Colonic mucosa (tissue), 4 donors: ENCODE measurements at regions not wholly inside any gene's neighbourhood (a gene's known extent, or its start where the extent isn't known, plus 50 kb on each side); places are given as distances from the start of the nearest gene placed in this dataset.

Experiments
- DNase-seq: peaks from one replicate; pipeline ENCODE4 v3.0.0-alpha.2; 2020
- H3K27ac ChIP-seq: fragments of 200-600 bp; one replicate; pipeline ENCODE4 v1.8.0; 2021
- H3K27me3 ChIP-seq: fragments of 200-600 bp; one replicate; pipeline ENCODE4 v1.8.0; 2021
- H3K36me3 ChIP-seq: fragments of 200-600 bp; one replicate; pipeline ENCODE4 v1.8.0; 2021
- H3K4me1 ChIP-seq: fragments of 200-600 bp; one replicate; pipeline ENCODE4 v1.8.0; 2021; ENCODE audit warnings: mild to moderate bottlenecking
- H3K4me3 ChIP-seq: fragments of 200-600 bp; one replicate; pipeline ENCODE4 v1.8.0; 2021
- H3K9ac ChIP-seq, 2 donors: one replicate each; pipeline ENCODE4 v1.7.0; 2013; ENCODE audit warnings: control low read depth in 2 of 2, low read depth in 2 of 2, low read length in 2 of 2
- H3K9me3 ChIP-seq: fragments of 200-600 bp; one replicate; pipeline ENCODE4 v1.8.0; 2021
- CTCF ChIP-seq: fragments of 200-600 bp; IDR thresholded peaks from one replicate; pipeline ENCODE4 v1.8.0; 2022; ENCODE audit warnings: antibody characterized with exemption, mild to moderate bottlenecking
- intact Hi-C: fragments of 100-400 bp; cut with DNase I; formaldehyde crosslinking; loops from one replicate; pipeline ENCODE4 v1.14.1; 2022
- donor health status: healthy.
- donor health status: DM: no; HTN: no; CAD: no.
- donor health status: DM: no; HTN: no; CAD: no.

GRCh38 chr3:25153561-25153960 is 274.5 kb upstream of the RARB start:
- no peaks in the 10 kb centered on the region for H3K4me1 ChIP-seq
- no peaks in the 10 kb centered on the region for H3K27me3 ChIP-seq
- no peaks in the 10 kb centered on the region for H3K9me3 ChIP-seq
- no peak overlapping the region for H3K4me3 ChIP-seq
- H3K27ac ChIP-seq = no peak overlapping the region
- no peak for DNase-seq
- intact Hi-C loops = no loop called here
- no peaks in the 10 kb centered on the region for H3K36me3 ChIP-seq
- no peak for TF ChIP-seq CTCF
- H3K9ac ChIP-seq = no peak overlapping the region

GRCh38 chr3:25155652-25156471 is 272.2 kb upstream of the RARB start:
- Histone ChIP-seq H3K27me3 (no peaks in the 10 kb centered on the region), H3K9me3 (no peaks in the 10 kb centered on the region), H3K4me1 (no peaks in the 10 kb centered on the region), H3K9ac (no peak overlapping the region), H3K36me3 (no peaks in the 10 kb centered on the region), H3K4me3 (no peak overlapping the region), H3K27ac (no peak overlapping the region)
- no peak for DNase-seq
- TF ChIP-seq CTCF = no peak
- intact Hi-C loops = no loop called here

GRCh38 chr3:25156626-25157025 is 271.4 kb upstream of the RARB start:
- no peaks in the 10 kb centered on the region for H3K4me1 ChIP-seq
- TF ChIP-seq CTCF = no peak
- no peaks in the 10 kb centered on the region for H3K27me3 ChIP-seq
- no peaks in the 10 kb centered on the region for H3K9me3 ChIP-seq
- H3K9ac ChIP-seq = no peak overlapping the region
- no peaks in the 10 kb centered on the region for H3K36me3 ChIP-seq
- intact Hi-C loops = no loop called here
- no peak overlapping the region for H3K4me3 ChIP-seq
- H3K27ac ChIP-seq = no peak overlapping the region
- DNase-seq = no peak

- Histone ChIP-seq H3K36me3 (no peaks in the 10 kb centered on the region), H3K27ac (no peak overlapping the region), H3K4me1 (no peaks in the 10 kb centered on the region), H3K4me3 (no peak overlapping the region), H3K9me3 (no peaks in the 10 kb centered on the region), H3K9ac (no peak overlapping the region), H3K27me3 (no peaks in the 10 kb centered on the region)
- intact Hi-C loops = no loop called here
- no peak for DNase-seq
- TF ChIP-seq CTCF = no peak
Measured at GRCh38 chr3:25165306-25165705, 262.8 kb upstream of the RARB start.

- no peak for TF ChIP-seq CTCF
- Histone ChIP-seq H3K27me3 (no peaks in the 10 kb centered on the region), H3K9me3 (no peaks in the 10 kb centered on the region), H3K9ac (no peak overlapping the region), H3K27ac (no peak overlapping the region), H3K4me3 (no peak overlapping the region), H3K36me3 (no peaks in the 10 kb centered on the region), H3K4me1 (no peaks in the 10 kb centered on the region)
- DNase-seq = no peak
- intact Hi-C loops = no loop called here
Measured at GRCh38 chr3:25166016-25166415, 262.0 kb upstream of the RARB start.
